Adrenal gland (tissue), 5 donors: ENCODE measurements at regions not wholly inside any gene's neighbourhood (a gene's known extent, or its start where the extent isn't known, plus 50 kb on each side); places are given as distances from the start of the nearest gene placed in this dataset.

Source experiments
- POLR2A ChIP-seq, 2 donors: fragments of 450-650 bp; IDR thresholded peaks; one replicate each; pipeline ENCODE4 v1.6.1; 2017; ENCODE audit warnings: antibody characterized with exemption in 2 of 2, mild to moderate bottlenecking in 2 of 2, moderate library complexity in 1 of 2
- TF ChIP-seq, protein P1 (sequence below), 6 experiments: fragments of 450-650 bp in 4 of 6; fragments of 200-600 bp in 2 of 6; sonication (generic) in 1 of 6; IDR thresholded peaks; 1 replicate in 5 of 6; 2 replicates in 1 of 6; pipeline versions ENCODE4 v1.5.1 to v1.8.0; 2016 to 2021; ENCODE audit warnings: antibody characterized with exemption in 6 of 6, mild to moderate bottlenecking in 2 of 6, moderate library complexity in 1 of 6
- donor health status: DM: no; HTN: no; CAD: no.

DNA sequence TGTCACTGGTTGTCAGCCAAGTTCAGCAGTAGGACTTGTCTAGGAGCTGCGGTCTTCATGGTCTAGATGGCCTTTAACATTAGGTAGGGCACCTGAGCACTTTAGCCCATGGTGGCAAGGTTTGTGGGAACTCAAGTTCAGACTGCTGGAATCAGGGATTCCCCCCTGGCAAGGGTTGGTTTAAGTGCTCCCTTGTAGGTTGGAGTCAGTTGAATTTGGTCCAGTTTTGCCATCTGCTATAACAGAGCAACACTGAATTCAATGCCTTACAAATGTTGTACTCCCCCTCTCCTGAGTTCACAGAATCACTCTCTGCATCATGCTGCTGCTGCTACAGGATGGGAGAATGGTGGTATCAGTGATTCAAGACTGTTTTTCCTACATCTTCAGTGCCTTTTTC lies 509.3 kb downstream of the VGLL3 start:
- TF ChIP-seq POLR2A (IDR thresholded peaks at IDR 0.05): no peak
- TF ChIP-seq, protein P1, sequence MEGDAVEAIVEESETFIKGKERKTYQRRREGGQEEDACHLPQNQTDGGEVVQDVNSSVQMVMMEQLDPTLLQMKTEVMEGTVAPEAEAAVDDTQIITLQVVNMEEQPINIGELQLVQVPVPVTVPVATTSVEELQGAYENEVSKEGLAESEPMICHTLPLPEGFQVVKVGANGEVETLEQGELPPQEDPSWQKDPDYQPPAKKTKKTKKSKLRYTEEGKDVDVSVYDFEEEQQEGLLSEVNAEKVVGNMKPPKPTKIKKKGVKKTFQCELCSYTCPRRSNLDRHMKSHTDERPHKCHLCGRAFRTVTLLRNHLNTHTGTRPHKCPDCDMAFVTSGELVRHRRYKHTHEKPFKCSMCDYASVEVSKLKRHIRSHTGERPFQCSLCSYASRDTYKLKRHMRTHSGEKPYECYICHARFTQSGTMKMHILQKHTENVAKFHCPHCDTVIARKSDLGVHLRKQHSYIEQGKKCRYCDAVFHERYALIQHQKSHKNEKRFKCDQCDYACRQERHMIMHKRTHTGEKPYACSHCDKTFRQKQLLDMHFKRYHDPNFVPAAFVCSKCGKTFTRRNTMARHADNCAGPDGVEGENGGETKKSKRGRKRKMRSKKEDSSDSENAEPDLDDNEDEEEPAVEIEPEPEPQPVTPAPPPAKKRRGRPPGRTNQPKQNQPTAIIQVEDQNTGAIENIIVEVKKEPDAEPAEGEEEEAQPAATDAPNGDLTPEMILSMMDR (IDR thresholded peaks at IDR 0.05): no peak
